Panc1 (cell line): ENCODE measurements at regions not wholly inside any gene's neighbourhood (a gene's known extent, or its start where the extent isn't known, plus 50 kb on each side); places are given as distances from the start of the nearest gene placed in this dataset.

Experiments used
- ATAC-seq: fragments of 200-7000 bp; cut with Tn5 transposase; 2 replicates; pipeline ENCODE4 v1.9.1; 2020; ENCODE audit warnings: mild to moderate bottlenecking, moderate library complexity
- BruUV-seq: library from RNA; stranded (reverse); fragments of 400-500 nt; replicated peaks from 2 replicates; lab custom pipeline; 2021; lab: Mats Ljungman, UMichigan
- CTCF ChIA-PET: fragments of 300-600 bp; sonication (Branson Sonifier 250); formaldehyde crosslinking; loops from one replicate; lab custom pipeline; 2022; ENCODE audit warnings: antibody characterized with exemption; lab: Charles Lee
- POLR2A ChIA-PET: fragments of 300-600 bp; sonication (Branson Sonifier 250); formaldehyde crosslinking; loops from one replicate; lab custom pipeline; 2022; ENCODE audit warnings: antibody characterized with exemption; lab: Charles Lee
- DNase-seq: peaks from one replicate; pipeline ENCODE4 v3.0.0-alpha.2; 2010; ENCODE audit warnings: low read depth, low spot score
- H3K27ac ChIP-seq: 2 replicates; pipeline ENCODE4 v1.5.1; 2011; ENCODE audit warnings: mild to moderate bottlenecking, low read length, inconsistent platforms
- H3K27me3 ChIP-seq: fragments of 200-500 bp; sonication (Bioruptor generic); 2 replicates; pipeline ENCODE4 v1.6.0; 2014; ENCODE audit warnings: low read length, inconsistent platforms; ENCODE audit not compliant: control insufficient read depth, insufficient read depth
- H3K36me3 ChIP-seq: fragments of 200-500 bp; sonication (Bioruptor generic); 2 replicates; pipeline ENCODE4 v1.5.1; 2014; ENCODE audit warnings: inconsistent platforms, mild to moderate bottlenecking, low read length, moderate library complexity; ENCODE audit not compliant: control insufficient read depth, insufficient read depth
- H3K4me1 ChIP-seq: 2 replicates; pipeline ENCODE4 v1.5.1; 2011; ENCODE audit warnings: inconsistent platforms, mild to moderate bottlenecking, low read length, moderate library complexity; ENCODE audit not compliant: control insufficient read depth, insufficient read depth
- H3K4me3 ChIP-seq, 2 experiments: 2 replicates each; pipeline ENCODE4 v1.5.1; 2011 to 2012; ENCODE audit warnings: low read depth in 2 of 2, low read length in 2 of 2, mild to moderate bottlenecking in 2 of 2, inconsistent platforms in 1 of 2, moderate library complexity in 1 of 2
- H3K9me3 ChIP-seq: fragments of 200-500 bp; sonication (Bioruptor generic); 2 replicates; pipeline ENCODE4 v1.5.1; 2014; ENCODE audit warnings: low read depth, mild to moderate bottlenecking, inconsistent platforms, low read length, moderate library complexity; ENCODE audit not compliant: control insufficient read depth, insufficient read depth
- POLR2AphosphoS5 ChIP-seq: IDR thresholded peaks from 2 replicates; pipeline ENCODE4 v1.6.1; 2012; ENCODE audit warnings: mild to moderate bottlenecking, low read depth, low read length, moderate library complexity
- REST ChIP-seq, 2 experiments: IDR thresholded peaks; 2 replicates each; pipeline ENCODE4 v1.6.1; 2011 to 2012; ENCODE audit warnings: low read depth in 2 of 2, control low read depth in 1 of 2, low read length in 1 of 2, mild to moderate bottlenecking in 1 of 2, moderate library complexity in 1 of 2; ENCODE audit not compliant: insufficient read depth in 1 of 2
- SIN3A ChIP-seq: IDR thresholded peaks from 2 replicates; pipeline ENCODE4 v1.6.1; 2012; ENCODE audit warnings: low read depth, mild to moderate bottlenecking, low read length, moderate library complexity, borderline replicate concordance; ENCODE audit not compliant: insufficient read depth
- TCF7L2 ChIP-seq: IDR thresholded peaks from 2 replicates; pipeline ENCODE4 v1.6.1; 2011; ENCODE audit warnings: mild to moderate bottlenecking, low read depth, low read length, inconsistent platforms
- in situ Hi-C: cut with HindIII; loops from 2 replicates; pipeline ENCODE4 v1.10.0; 2016; ENCODE audit warnings: low sequenced_read_pairs, low pct_unique_long_range_greater_than_20kb
- intact Hi-C: fragments of 100-400 bp; cut with micrococcal nuclease; formaldehyde crosslinking; loops from one replicate; pipeline ENCODE4 v1.10.0; 2022; ENCODE audit not compliant: unreplicated experiment
- TF ChIP-seq, protein P1 (sequence below): fragments of 450-650 bp; IDR thresholded peaks from 2 replicates; pipeline ENCODE4 v1.5.1; 2017; ENCODE audit warnings: mild to moderate bottlenecking

DNA sequence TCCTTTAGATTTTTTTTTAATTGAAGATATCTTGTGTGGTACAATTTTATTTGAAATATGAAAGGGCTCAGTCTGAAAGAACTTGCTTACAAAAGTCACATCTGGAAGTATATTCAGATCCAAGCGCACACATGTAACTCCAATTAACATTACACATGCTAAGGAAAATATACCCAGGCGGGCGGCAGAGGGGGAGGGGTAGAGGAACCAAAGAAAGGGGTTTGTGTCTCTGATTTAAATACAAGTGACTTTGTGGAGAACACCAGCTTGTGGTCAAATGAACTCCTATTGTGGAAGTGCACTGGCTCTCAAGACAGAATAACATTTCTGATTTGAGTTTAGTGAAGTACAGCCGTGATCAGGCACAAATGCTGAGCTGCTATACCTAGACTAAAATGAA, 280.2 kb upstream of the SOX11 start:
- ATAC-seq (no peak), DNase-seq (no peak)
- no peak overlapping the region for H3K4me3 ChIP-seq
- TF ChIP-seq SIN3A (no peak), REST (IDR thresholded peaks at IDR 0.05; ENCODE audit: insufficient read depth in 1 of 2, low read depth in 2 of 2, low read length in 1 of 2) (no peak), TCF7L2 (no peak), POLR2AphosphoS5 (no peak)
- TF ChIP-seq, protein P1, sequence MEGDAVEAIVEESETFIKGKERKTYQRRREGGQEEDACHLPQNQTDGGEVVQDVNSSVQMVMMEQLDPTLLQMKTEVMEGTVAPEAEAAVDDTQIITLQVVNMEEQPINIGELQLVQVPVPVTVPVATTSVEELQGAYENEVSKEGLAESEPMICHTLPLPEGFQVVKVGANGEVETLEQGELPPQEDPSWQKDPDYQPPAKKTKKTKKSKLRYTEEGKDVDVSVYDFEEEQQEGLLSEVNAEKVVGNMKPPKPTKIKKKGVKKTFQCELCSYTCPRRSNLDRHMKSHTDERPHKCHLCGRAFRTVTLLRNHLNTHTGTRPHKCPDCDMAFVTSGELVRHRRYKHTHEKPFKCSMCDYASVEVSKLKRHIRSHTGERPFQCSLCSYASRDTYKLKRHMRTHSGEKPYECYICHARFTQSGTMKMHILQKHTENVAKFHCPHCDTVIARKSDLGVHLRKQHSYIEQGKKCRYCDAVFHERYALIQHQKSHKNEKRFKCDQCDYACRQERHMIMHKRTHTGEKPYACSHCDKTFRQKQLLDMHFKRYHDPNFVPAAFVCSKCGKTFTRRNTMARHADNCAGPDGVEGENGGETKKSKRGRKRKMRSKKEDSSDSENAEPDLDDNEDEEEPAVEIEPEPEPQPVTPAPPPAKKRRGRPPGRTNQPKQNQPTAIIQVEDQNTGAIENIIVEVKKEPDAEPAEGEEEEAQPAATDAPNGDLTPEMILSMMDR: no peak
- intact Hi-C loops: no loop called here
- in situ Hi-C loops: no loop called here
- no peak overlapping the region for H3K27ac ChIP-seq
- no peaks in the 10 kb centered on the region for H3K4me1 ChIP-seq
- H3K36me3 ChIP-seq: no peaks in the 10 kb centered on the region
- POLR2A ChIA-PET: no interaction called here
- H3K9me3 ChIP-seq: no peaks in the 10 kb centered on the region
- no TSS peak for BruUV-seq
- no peaks in the 10 kb centered on the region for H3K27me3 ChIP-seq
- CTCF ChIA-PET: no interaction called here

- TF ChIP-seq TCF7L2: no peak
- TF ChIP-seq POLR2AphosphoS5: no peak
- no peak for TF ChIP-seq REST (IDR thresholded peaks at IDR 0.05; ENCODE audit: insufficient read depth in 1 of 2, low read depth in 2 of 2, low read length in 1 of 2)
- TF ChIP-seq SIN3A: no peak
- BruUV-seq: no TSS peak
- Histone ChIP-seq H3K36me3 (no peaks in the 10 kb centered on the region), H3K4me3 (no peak overlapping the region), H3K27me3 (no peaks in the 10 kb centered on the region), H3K4me1 (no peaks in the 10 kb centered on the region), H3K27ac (no peak overlapping the region), H3K9me3 (no peaks in the 10 kb centered on the region)
- DNase-seq (no peak), ATAC-seq (no peak)
- ChIA-PET POLR2A (no interaction called here), CTCF (no interaction called here)
- in situ Hi-C loops (no loop called here), intact Hi-C loops (no loop called here)
Observed at GRCh38 chr2:5433855-5434254, 258.3 kb upstream of the SOX11 start.
